ENCODE measurements at regions not wholly inside any gene's neighbourhood (a gene's known extent, or its start where the extent isn't known, plus 50 kb on each side); places are given as distances from the start of the nearest gene placed in this dataset.
A peak's percentile ranks its signal among the peaks of the same experiment; 100 is the strongest.

GRCh38 chrX:134716620-134717012 is 58.3 kb upstream of the PLAC1 start:
- no peak for DNase-seq

GRCh38 chrX:134715930-134716619 is 57.8 kb upstream of the PLAC1 start:
- DNase-seq, result peak; percentile 64 to 78

- DNase-seq, result no peak
Observed at GRCh38 chrX:134714633-134715110, 56.4 kb upstream of the PLAC1 start.

GRCh38 chrX:134713618-134714107 is 55.4 kb upstream of the PLAC1 start:
- no peak for DNase-seq

GRCh38 chrX:134712272-134712671 is 54.0 kb upstream of the PLAC1 start:
- no peak for DNase-seq

GRCh38 chrX:134711135-134711921 is 53.1 kb upstream of the PLAC1 start:
- DNase-seq, result no peak
